HEK293T (cell line): ENCODE measurements at regions not wholly inside any gene's neighbourhood (a gene's known extent, or its start where the extent isn't known, plus 50 kb on each side); places are given as distances from the start of the nearest gene placed in this dataset.
"Not testable (repeated sequence)": the region's sequence is repeated elsewhere in the genome, so short reads cannot be mapped to it uniquely, and the experiment has no call there.

Experiments
- CTCF ChIA-PET: fragments of 350-600 bp; formaldehyde crosslinking; extraction: SDS; loops from one replicate; lab custom pipeline; 2021; ENCODE audit warnings: antibody characterized with exemption, inconsistent platforms; lab: Yijun Ruan, JAX
- POLR2A ChIA-PET: fragments of 350-600 bp; formaldehyde crosslinking; extraction: SDS; loops from one replicate; lab custom pipeline; 2020; ENCODE audit warnings: antibody characterized with exemption, inconsistent platforms; lab: Yijun Ruan, JAX
- DNase-seq: peaks from one replicate; pipeline ENCODE4 v3.0.0; 2012; ENCODE audit warnings: mixed read lengths; ENCODE audit errors: extremely low spot score
- ARNT ChIP-seq: fragments of 450-650 bp; IDR thresholded peaks from 2 replicates; pipeline ENCODE4 v1.6.1; 2017; ENCODE audit warnings: mild to moderate bottlenecking
- BHLHE40 ChIP-seq: fragments of 450-650 bp; IDR thresholded peaks from 2 replicates; pipeline ENCODE4 v1.6.1; 2016; ENCODE audit warnings: mild to moderate bottlenecking, moderate library complexity, borderline replicate concordance
- CTBP1 ChIP-seq: fragments of 450-650 bp; IDR thresholded peaks from 2 replicates; pipeline ENCODE4 v1.6.1; 2016; ENCODE audit warnings: borderline replicate concordance
- ELF4 ChIP-seq: fragments of 450-650 bp; IDR thresholded peaks from 2 replicates; pipeline ENCODE4 v1.6.1; 2017; ENCODE audit warnings: antibody characterized with exemption
- FOXA1 ChIP-seq: fragments of 450-650 bp; IDR thresholded peaks from 2 replicates; pipeline ENCODE4 v1.6.1; 2016; ENCODE audit warnings: mild to moderate bottlenecking
- FOXK2 ChIP-seq: fragments of 450-650 bp; IDR thresholded peaks from 2 replicates; pipeline ENCODE4 v1.6.1; 2016; ENCODE audit warnings: mild to moderate bottlenecking
- FOXM1 ChIP-seq: fragments of 450-650 bp; IDR thresholded peaks from 2 replicates; pipeline ENCODE4 v1.6.1; 2017; ENCODE audit warnings: mild to moderate bottlenecking, borderline replicate concordance
- HDGF ChIP-seq: fragments of 450-650 bp; IDR thresholded peaks from 2 replicates; pipeline ENCODE4 v1.6.1; 2017; ENCODE audit warnings: antibody characterized with exemption, borderline replicate concordance
- L3MBTL2 ChIP-seq: fragments of 450-650 bp; conservative IDR thresholded peaks from 2 replicates; pipeline ENCODE4 v1.6.1; 2016; ENCODE audit warnings: mild to moderate bottlenecking
- LEF1 ChIP-seq: fragments of 450-650 bp; IDR thresholded peaks from 2 replicates; pipeline ENCODE4 v1.6.1; 2017; ENCODE audit warnings: mild to moderate bottlenecking, borderline replicate concordance
- NFRKB ChIP-seq: fragments of 450-650 bp; IDR thresholded peaks from 2 replicates; pipeline ENCODE4 v1.6.1; 2016; ENCODE audit warnings: mild to moderate bottlenecking, moderate library complexity
- SP1 ChIP-seq: fragments of 450-650 bp; IDR thresholded peaks from 2 replicates; pipeline ENCODE4 v1.6.1; 2017
- SUZ12 ChIP-seq: fragments of 450-650 bp; IDR thresholded peaks from 2 replicates; pipeline ENCODE4 v1.6.1; 2016; ENCODE audit warnings: mild to moderate bottlenecking
- TARDBP ChIP-seq: fragments of 450-650 bp; IDR thresholded peaks from 2 replicates; pipeline ENCODE4 v1.6.1; 2016
- ZNF384 ChIP-seq: fragments of 450-650 bp; IDR thresholded peaks from 2 replicates; pipeline ENCODE4 v1.6.1; 2016
- TF ChIP-seq, protein P1 (sequence below): fragments of 450-650 bp; IDR thresholded peaks from 2 replicates; pipeline ENCODE4 v1.6.1; 2016

DNA sequence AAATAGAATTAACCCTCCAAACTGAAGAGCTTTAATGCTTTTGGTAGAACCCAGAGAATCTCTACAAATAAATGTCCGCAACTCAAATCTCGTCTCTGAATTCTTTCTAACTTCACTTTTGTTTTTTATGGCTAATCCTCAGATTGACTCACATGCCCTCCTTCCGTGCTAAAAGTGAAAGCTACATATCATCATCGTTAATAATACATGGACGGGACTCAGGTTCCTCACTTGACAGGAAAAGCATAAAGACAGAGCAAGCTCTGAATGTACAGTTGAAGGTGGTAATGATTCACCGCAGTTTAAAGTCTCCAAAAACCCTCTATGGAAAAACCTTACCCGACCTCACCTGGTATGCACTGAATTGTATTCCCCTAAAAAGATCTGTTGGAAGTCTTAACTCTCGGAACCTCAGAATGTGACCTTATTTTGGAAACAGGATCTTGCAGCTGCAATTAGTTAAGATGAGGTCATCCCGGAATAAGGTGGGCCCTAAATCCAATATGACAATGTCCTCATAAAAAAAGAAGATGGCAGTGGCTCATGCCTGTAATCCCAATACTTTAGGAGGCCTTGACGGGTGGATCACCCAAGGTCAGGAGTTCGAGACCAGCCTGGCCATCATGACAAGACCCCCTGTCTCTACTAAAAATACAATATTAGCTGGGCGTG is 147.4 kb upstream of the FOXN3 start:
- ChIA-PET POLR2A (interaction anchor here (1.2 kb wide), 1 partner anchor 552 kb away, joined by 4 read pairs; no protein-coding TSS in a partner anchor), CTCF (interaction anchor here (0.6 kb wide), 1 partner anchor 16 kb away, joined by 5 read pairs; no protein-coding TSS in a partner anchor)
- no peak for DNase-seq
- TF ChIP-seq LEF1 (no peak), FOXM1 (no peak)

DNA sequence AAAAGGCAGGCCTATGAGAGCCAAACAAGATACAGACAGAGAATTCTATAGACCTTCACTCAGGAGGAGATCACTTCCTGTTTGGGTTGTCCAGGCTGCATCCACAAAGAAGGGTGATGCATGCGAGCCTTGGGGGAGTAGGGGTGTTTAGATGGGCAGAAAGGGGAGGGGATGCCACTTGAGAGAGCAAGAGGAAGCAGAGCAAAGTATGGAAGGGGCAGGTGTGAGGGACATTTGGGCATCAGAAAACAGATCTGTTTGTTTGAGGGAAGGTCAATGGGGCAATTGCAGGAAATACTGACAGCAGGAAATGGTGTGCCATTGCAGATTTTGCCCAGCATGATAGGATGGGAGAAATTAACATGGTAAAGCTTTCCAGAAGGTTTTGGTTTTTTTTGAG is 146.4 kb upstream of the FOXN3 start:
- no peak for DNase-seq
- POLR2A ChIA-PET: interaction anchor here (1.2 kb wide), 1 partner anchor 551 kb away, joined by 4 read pairs; no protein-coding TSS in a partner anchor
- TF ChIP-seq ARNT (no peak), ELF4 (no peak), BHLHE40 (no peak), SP1 (no peak), L3MBTL2 (no peak), ZNF384 (no peak), FOXK2 (no peak), TARDBP (no peak), FOXA1 (no peak), HDGF (no peak), CTBP1 (no peak), FOXM1 (no peak), LEF1 (no peak)
- TF ChIP-seq, protein P1, sequence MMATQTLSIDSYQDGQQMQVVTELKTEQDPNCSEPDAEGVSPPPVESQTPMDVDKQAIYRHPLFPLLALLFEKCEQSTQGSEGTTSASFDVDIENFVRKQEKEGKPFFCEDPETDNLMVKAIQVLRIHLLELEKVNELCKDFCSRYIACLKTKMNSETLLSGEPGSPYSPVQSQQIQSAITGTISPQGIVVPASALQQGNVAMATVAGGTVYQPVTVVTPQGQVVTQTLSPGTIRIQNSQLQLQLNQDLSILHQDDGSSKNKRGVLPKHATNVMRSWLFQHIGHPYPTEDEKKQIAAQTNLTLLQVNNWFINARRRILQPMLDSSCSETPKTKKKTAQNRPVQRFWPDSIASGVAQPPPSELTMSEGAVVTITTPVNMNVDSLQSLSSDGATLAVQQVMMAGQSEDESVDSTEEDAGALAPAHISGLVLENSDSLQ: no peak
- CTCF ChIA-PET: no interaction called here

DNA sequence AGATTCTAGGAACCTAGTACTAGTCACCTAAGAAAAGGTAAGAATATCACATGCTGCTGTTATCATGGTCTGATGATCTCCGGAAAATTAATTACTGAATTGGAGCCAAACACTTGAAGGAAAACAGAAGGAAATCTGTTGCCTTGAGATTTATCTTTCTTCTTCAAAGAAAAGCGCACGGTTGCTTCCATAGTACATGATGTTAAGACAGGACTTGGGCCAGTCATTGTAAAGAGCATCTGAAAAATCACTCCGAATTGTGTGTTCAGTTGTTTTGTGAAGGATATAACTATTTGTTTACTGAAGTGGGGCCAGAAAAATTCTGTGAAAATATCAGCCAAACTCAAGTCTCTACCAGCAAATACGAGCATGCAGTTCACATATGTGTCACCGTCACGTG is 134.9 kb upstream of the FOXN3 start:
- no peak for DNase-seq
- TF ChIP-seq FOXK2: no peak
- TF ChIP-seq NFRKB: no peak
- TF ChIP-seq, protein P1: no peak
- no peak for TF ChIP-seq LEF1
- no peak for TF ChIP-seq SUZ12
- no peak for TF ChIP-seq L3MBTL2
- TF ChIP-seq SP1: no peak
- TF ChIP-seq HDGF: no peak
- no peak for TF ChIP-seq TARDBP
- no peak for TF ChIP-seq ZNF384
- no peak for TF ChIP-seq BHLHE40
- ChIA-PET POLR2A (no interaction called here), CTCF (no interaction called here)

DNA sequence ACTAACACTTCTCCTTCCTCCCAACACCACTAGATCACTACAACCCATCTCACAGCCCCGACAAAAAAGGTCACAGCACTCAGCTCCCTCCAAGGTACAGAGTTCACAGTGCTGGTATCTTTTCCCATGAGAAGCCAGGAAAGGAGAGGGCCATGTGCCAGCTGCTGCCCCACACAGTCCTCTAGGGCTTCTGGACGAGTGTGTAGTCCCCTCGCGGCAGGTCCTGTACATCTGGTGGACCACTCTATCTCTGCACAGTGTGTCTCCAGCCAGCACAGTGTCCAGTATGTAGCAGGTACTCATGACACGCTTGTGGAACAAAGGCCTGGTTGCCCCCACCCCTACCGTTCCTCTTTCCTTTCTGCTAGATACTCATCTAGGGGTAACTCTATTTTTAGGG is 134.4 kb upstream of the FOXN3 start:
- POLR2A ChIA-PET: no interaction called here

DNA sequence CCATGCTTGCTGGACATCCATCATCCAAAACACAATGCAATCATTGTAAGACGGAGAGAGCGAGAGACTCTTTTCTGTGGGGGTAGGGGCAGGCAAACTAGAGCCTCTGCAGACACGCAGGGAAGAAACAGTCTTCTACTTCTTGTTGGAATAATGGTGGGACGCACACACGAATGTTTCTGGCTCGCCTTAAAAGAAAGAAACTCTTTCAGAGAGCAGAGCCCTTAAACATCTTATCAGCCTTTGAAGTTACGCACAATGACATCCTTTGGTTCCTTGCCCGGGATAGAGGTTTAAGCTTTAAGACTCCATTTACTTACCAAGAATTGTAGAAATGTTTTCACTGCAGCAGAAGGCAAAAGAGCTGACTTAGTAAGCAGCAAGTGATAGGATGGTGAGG is 133.8 kb upstream of the FOXN3 start:
- ChIA-PET POLR2A (no interaction called here), CTCF (no interaction called here)
- TF ChIP-seq LEF1 (no peak), HDGF (no peak), FOXK2 (no peak), CTBP1 (no peak), BHLHE40 (no peak), ELF4 (no peak), NFRKB (no peak), L3MBTL2 (no peak), SUZ12 (no peak), TARDBP (no peak)
- TF ChIP-seq, protein P1: no peak
- no peak for DNase-seq

More for the DNA sequence above, 134.4 kb upstream of the FOXN3 start:
- no peak for TF ChIP-seq L3MBTL2
- TF ChIP-seq TARDBP: no peak
- TF ChIP-seq SUZ12: no peak
- no peak for TF ChIP-seq ARNT
- no peak for TF ChIP-seq ELF4
- no peak for TF ChIP-seq BHLHE40
- no peak for TF ChIP-seq SP1
- CTCF ChIA-PET: no interaction called here
- no peak for DNase-seq

DNA sequence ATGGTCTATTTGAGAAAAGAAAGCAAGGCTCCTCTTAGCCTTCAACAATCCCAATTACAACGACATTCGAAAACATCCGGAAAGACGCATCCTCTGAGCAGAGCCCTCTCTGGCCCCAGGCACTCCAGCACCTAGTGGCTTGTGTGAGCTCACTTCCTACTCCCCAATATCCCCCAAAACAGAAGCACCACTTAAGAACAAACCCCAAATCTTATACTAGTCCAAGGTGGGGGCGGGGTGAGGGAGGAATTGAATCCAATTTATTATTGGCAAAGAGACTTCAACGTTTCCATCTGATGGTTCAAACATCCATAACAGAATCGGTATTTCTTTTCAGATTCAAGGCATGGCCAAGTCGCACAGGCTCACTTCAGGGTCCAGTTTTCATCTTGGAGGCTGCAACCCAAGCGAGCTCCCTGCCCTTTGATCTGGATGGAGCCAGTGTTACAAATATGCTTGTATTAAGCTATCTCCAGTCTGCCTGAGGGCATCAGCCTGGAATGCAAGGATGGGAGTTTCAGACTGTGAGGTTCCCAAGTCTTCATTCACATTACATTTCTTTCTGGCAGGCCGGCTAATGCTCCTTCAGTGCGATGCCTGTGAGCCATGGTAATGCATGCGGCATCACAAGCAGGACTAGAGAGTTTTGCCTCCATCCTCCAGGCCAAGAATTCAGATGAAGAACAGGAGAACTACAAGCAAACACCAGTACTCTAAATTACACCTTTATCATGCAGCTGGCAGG is 132.5 kb upstream of the FOXN3 start:
- CTCF ChIA-PET: no interaction called here
- POLR2A ChIA-PET: no interaction called here
- no peak for TF ChIP-seq FOXK2
- DNase-seq: no peak

DNA sequence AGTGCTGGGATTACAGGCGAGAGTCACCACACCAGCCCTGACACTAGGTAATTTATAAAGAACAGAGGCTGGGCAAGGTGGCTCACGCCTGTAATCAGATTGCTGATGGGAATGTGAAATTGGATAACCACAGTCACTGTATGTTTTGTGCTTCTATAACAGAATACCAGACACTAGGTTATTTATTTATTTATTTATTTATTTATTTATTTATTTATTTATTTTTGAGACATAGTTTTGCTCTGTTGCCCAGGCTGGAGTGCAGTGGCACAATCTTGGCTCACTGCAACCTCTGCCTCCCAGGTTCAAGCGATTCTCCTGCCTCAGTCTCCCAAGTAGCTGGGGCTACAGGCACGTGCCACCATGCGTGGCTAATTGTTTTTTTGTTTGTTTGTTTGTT is 130.0 kb upstream of the FOXN3 start:
- POLR2A ChIA-PET, CTCF ChIA-PET, DNase-seq: not testable (repeated sequence)
